NT2/D1 (cell line): ENCODE measurements at regions not wholly inside any gene's neighbourhood (a gene's known extent, or its start where the extent isn't known, plus 50 kb on each side); places are given as distances from the start of the nearest gene placed in this dataset.

Experiments
- YY1 ChIP-seq: IDR thresholded peaks from 2 replicates; pipeline ENCODE4 v1.6.1; 2011; ENCODE audit not compliant: insufficient read length, insufficient read depth
- ZNF274 ChIP-seq: IDR thresholded peaks from 2 replicates; pipeline ENCODE4 v1.6.1; 2011; ENCODE audit warnings: mild to moderate bottlenecking, low read depth, low read length

DNA sequence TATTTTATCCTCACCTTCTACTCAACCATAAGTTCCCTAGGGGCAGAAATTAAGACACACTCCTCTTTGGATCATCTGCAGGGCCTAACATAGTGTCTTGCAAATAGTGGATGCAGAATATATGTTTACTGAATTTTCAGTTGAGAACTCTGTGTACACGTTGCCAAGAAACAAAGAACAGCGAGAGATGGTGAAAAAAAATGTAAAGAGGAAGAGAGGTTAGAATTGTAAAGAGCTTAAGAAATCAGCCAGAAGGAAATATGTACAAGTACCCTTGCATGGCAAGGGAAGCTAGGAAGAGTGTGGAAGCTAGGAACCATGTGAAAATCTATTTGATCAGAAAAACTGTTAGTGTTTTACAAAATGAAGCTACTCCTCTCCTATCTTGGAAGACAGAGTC, 431.0 kb downstream of the SMARCA1 start:
- TF ChIP-seq YY1, result no peak
- no peak for TF ChIP-seq ZNF274
